Smooth muscle cell (in vitro differentiated cells): ENCODE measurements at regions not wholly inside any gene's neighbourhood (a gene's known extent, or its start where the extent isn't known, plus 50 kb on each side); places are given as distances from the start of the nearest gene placed in this dataset.

Source experiments
- DNase-seq: peaks from one replicate; lab custom pipeline; 2025; ENCODE audit not compliant: unreplicated experiment; lab: John Stamatoyannopoulos, UW
- H2AFZ ChIP-seq: fragments of 200-600 bp; sonication (generic); 2 replicates; pipeline ENCODE4 v1.6.0; 2016; ENCODE audit warnings: antibody characterized with exemption, low read depth, mild to moderate bottlenecking
- H3F3A ChIP-seq: fragments of 200-600 bp; sonication (generic); 2 replicates; pipeline ENCODE4 v1.6.0; 2017; ENCODE audit warnings: antibody characterized with exemption, low read depth
- H3K27ac ChIP-seq: fragments of 200-600 bp; sonication (generic); 2 replicates; pipeline ENCODE4 v1.5.1; 2016; ENCODE audit warnings: low read depth, mild to moderate bottlenecking
- H3K27me3 ChIP-seq: fragments of 200-600 bp; sonication (generic); 2 replicates; pipeline ENCODE4 v1.6.1; 2016; ENCODE audit warnings: low read depth, mild to moderate bottlenecking
- H3K36me3 ChIP-seq: fragments of 200-600 bp; sonication (generic); 2 replicates; pipeline ENCODE4 v1.5.1; 2016; ENCODE audit warnings: low read depth
- H3K4me1 ChIP-seq: fragments of 200-600 bp; sonication (generic); 2 replicates; pipeline ENCODE4 v1.5.1; 2016; ENCODE audit warnings: low read depth
- H3K4me2 ChIP-seq: fragments of 200-600 bp; sonication (generic); 2 replicates; pipeline ENCODE4 v1.6.0; 2016; ENCODE audit warnings: mild to moderate bottlenecking
- H3K4me3 ChIP-seq: fragments of 200-600 bp; sonication (generic); 2 replicates; pipeline ENCODE4 v1.5.1; 2016; ENCODE audit warnings: mild to moderate bottlenecking
- H3K79me2 ChIP-seq: fragments of 200-600 bp; sonication (generic); 2 replicates; pipeline ENCODE4 v1.6.0; 2016; ENCODE audit warnings: low read depth, mild to moderate bottlenecking
- H3K9ac ChIP-seq: fragments of 200-600 bp; sonication (generic); 2 replicates; pipeline ENCODE4 v1.6.0; 2016; ENCODE audit warnings: low read depth
- H3K9me3 ChIP-seq: fragments of 200-600 bp; sonication (generic); replicated peaks from 2 replicates; pipeline ENCODE4 v1.5.1; 2016; ENCODE audit warnings: low read depth
- H4K20me1 ChIP-seq: fragments of 200-600 bp; sonication (generic); 2 replicates; pipeline ENCODE4 v1.6.0; 2016; ENCODE audit warnings: low read depth
- CTCF ChIP-seq: fragments of 200-600 bp; sonication (generic); IDR thresholded peaks from 2 replicates; pipeline ENCODE4 v1.5.1; 2017; ENCODE audit warnings: borderline replicate concordance, mild to moderate bottlenecking, antibody characterized with exemption; ENCODE audit not compliant: insufficient read depth, poor library complexity, severe bottlenecking
- WGBS: methylation state at CpG from one replicate; pipeline ENCODE4 v1.1.7; 2016; ENCODE audit warnings: low lambda C conversion rate; 5-methylcytosine and 5-hydroxymethylcytosine counted together

GRCh38 chr2:234825616-234826015 is 126.2 kb upstream of the SH3BP4 start:
- no peak for TF ChIP-seq CTCF
- Histone ChIP-seq H3K79me2 (no peaks in the 10 kb centered on the region), H3K4me3 (no peak overlapping the region), H3K36me3 (no peaks in the 10 kb centered on the region), H3K4me2 (no peak overlapping the region), H3K27me3 (no peaks in the 10 kb centered on the region), H4K20me1 (no peaks in the 10 kb centered on the region), H3K27ac (no peak overlapping the region), H2AFZ (no peak overlapping the region), H3K9ac (no peak overlapping the region), H3K9me3 (no peaks in the 10 kb centered on the region), H3K4me1 (peaks cover 10% of the 10 kb centered on the region), H3F3A (no peaks in the 10 kb centered on the region)
- no peak for DNase-seq
- 83% methylated on average over 5 of the region's 5 CpGs for WGBS

GRCh38 chr2:234823877-234824376 is 127.9 kb upstream of the SH3BP4 start:
- no peaks in the 10 kb centered on the region for H3K36me3 ChIP-seq
- no peaks in the 10 kb centered on the region for H4K20me1 ChIP-seq
- H3K9me3 ChIP-seq, result no peaks in the 10 kb centered on the region
- no peak overlapping the region for H3K4me3 ChIP-seq
- H3K4me1 ChIP-seq, result peaks cover 10% of the 10 kb centered on the region
- peak overlapping the region; percentile 79 for H3K27ac ChIP-seq
- peak overlapping the region; percentile 56 for H3K4me2 ChIP-seq
- H3F3A ChIP-seq, result no peaks in the 10 kb centered on the region
- DNase-seq, result no peak
- H3K79me2 ChIP-seq, result no peaks in the 10 kb centered on the region
- peak overlapping the region; percentile 6 for H3K9ac ChIP-seq
- 4% methylated on average over 2 of the region's 2 CpGs for WGBS
- no peak for TF ChIP-seq CTCF
- H2AFZ ChIP-seq, result no peak overlapping the region
- H3K27me3 ChIP-seq, result no peaks in the 10 kb centered on the region

- H3K27ac ChIP-seq, result peak overlapping the region; percentile 79
- H3K9ac ChIP-seq, result peak overlapping the region; percentile 6
- no peaks in the 10 kb centered on the region for H3K9me3 ChIP-seq
- TF ChIP-seq CTCF, result no peak
- no peak overlapping the region for H2AFZ ChIP-seq
- no peak for DNase-seq
- no peaks in the 10 kb centered on the region for H3K79me2 ChIP-seq
- WGBS, result 73% methylated on average over 7 of the region's 7 CpGs
- no peak overlapping the region for H3K4me2 ChIP-seq
- H3K4me1 ChIP-seq, result peaks cover 10% of the 10 kb centered on the region
- no peaks in the 10 kb centered on the region for H3K27me3 ChIP-seq
- H4K20me1 ChIP-seq, result no peaks in the 10 kb centered on the region
- no peak overlapping the region for H3K4me3 ChIP-seq
- H3K36me3 ChIP-seq, result no peaks in the 10 kb centered on the region
- no peaks in the 10 kb centered on the region for H3F3A ChIP-seq
Observed at GRCh38 chr2:234823196-234823876, 128.5 kb upstream of the SH3BP4 start.

- no peaks in the 10 kb centered on the region for H3K27me3 ChIP-seq
- H4K20me1 ChIP-seq, result no peaks in the 10 kb centered on the region
- H3K9me3 ChIP-seq, result no peaks in the 10 kb centered on the region
- no peak overlapping the region for H3K4me2 ChIP-seq
- no peak overlapping the region for H3K27ac ChIP-seq
- no peak for TF ChIP-seq CTCF
- no peaks in the 10 kb centered on the region for H3F3A ChIP-seq
- H2AFZ ChIP-seq, result no peak overlapping the region
- H3K36me3 ChIP-seq, result no peaks in the 10 kb centered on the region
- H3K9ac ChIP-seq, result no peak overlapping the region
- H3K4me1 ChIP-seq, result peaks cover 10% of the 10 kb centered on the region
- no peaks in the 10 kb centered on the region for H3K79me2 ChIP-seq
- DNase-seq, result no peak
- WGBS, result 87% methylated on average over 1 of the region's 1 CpG
- no peak overlapping the region for H3K4me3 ChIP-seq
Observed at GRCh38 chr2:234821946-234822475, 129.8 kb upstream of the SH3BP4 start.
